NCI-H2196 treated with DMSO at 0.1 percent for 48 hours (cell line): ENCODE measurements at regions not wholly inside any gene's neighbourhood (a gene's known extent, or its start where the extent isn't known, plus 50 kb on each side); places are given as distances from the start of the nearest gene placed in this dataset.
"Not testable (repeated sequence)": the region's sequence is repeated elsewhere in the genome, so short reads cannot be mapped to it uniquely, and the experiment has no call there.

Source experiments
- DNase-seq: peaks from one replicate; lab custom pipeline; 2025; ENCODE audit not compliant: unreplicated experiment; lab: John Stamatoyannopoulos, UW

- DNase-seq, result no peak
Observed at GRCh38 chr4:64738240-64738639, 329.0 kb upstream of the TECRL start.

- DNase-seq, result not testable (repeated sequence)
Observed at GRCh38 chr4:64737854-64738138, 328.5 kb upstream of the TECRL start.

- no peak for DNase-seq
Observed at GRCh38 chr4:64737026-64737853, 328.0 kb upstream of the TECRL start.

GRCh38 chr4:64729561-64729960 lies 320.3 kb upstream of the TECRL start:
- DNase-seq, result no peak

- no peak for DNase-seq
Observed at GRCh38 chr4:64727960-64728359, 318.7 kb upstream of the TECRL start.

GRCh38 chr4:64727391-64727790 lies 318.1 kb upstream of the TECRL start:
- not testable (repeated sequence) for DNase-seq

GRCh38 chr4:64724689-64725088 lies 315.4 kb upstream of the TECRL start:
- no peak for DNase-seq

- DNase-seq, result no peak
Observed at GRCh38 chr4:64721106-64721505, 311.9 kb upstream of the TECRL start.

- DNase-seq, result no peak
Observed at GRCh38 chr4:64718091-64718490, 308.8 kb upstream of the TECRL start.

GRCh38 chr4:64715741-64716140 lies 306.5 kb upstream of the TECRL start:
- no peak for DNase-seq

GRCh38 chr4:64713256-64713840 lies 304.1 kb upstream of the TECRL start:
- DNase-seq, result no peak

- DNase-seq, result no peak
Observed at GRCh38 chr4:64712590-64712989, 303.3 kb upstream of the TECRL start.

GRCh38 chr4:64705989-64706388 lies 296.7 kb upstream of the TECRL start:
- no peak for DNase-seq

GRCh38 chr4:64698171-64698570 lies 288.9 kb upstream of the TECRL start:
- DNase-seq, result no peak

- DNase-seq, result no peak
Observed at GRCh38 chr4:64682946-64683345, 273.7 kb upstream of the TECRL start.

- DNase-seq, result no peak
Observed at GRCh38 chr4:64682481-64682880, 273.2 kb upstream of the TECRL start.

- DNase-seq, result not testable (repeated sequence)
Observed at GRCh38 chr4:64673121-64673520, 263.9 kb upstream of the TECRL start.

GRCh38 chr4:64670647-64671046 lies 261.4 kb upstream of the TECRL start:
- no peak for DNase-seq

GRCh38 chr4:64643841-64644240 lies 234.6 kb upstream of the TECRL start:
- DNase-seq, result no peak

- no peak for DNase-seq
Observed at GRCh38 chr4:64642936-64643335, 233.7 kb upstream of the TECRL start.

- not testable (repeated sequence) for DNase-seq
Observed at GRCh38 chr4:64640402-64640801, 231.2 kb upstream of the TECRL start.

GRCh38 chr4:64625438-64625837 lies 216.2 kb upstream of the TECRL start:
- no peak for DNase-seq

GRCh38 chr4:64617800-64618199 lies 208.6 kb upstream of the TECRL start:
- no peak for DNase-seq
